Lung (tissue), 11 donors: ENCODE measurements at regions not wholly inside any gene's neighbourhood (a gene's known extent, or its start where the extent isn't known, plus 50 kb on each side); places are given as distances from the start of the nearest gene placed in this dataset.

ENCODE experiments used
- ATAC-seq: fragments of 200-7000 bp; cut with Tn5 transposase; one replicate; pipeline ENCODE4 v1.9.1; 2020; ENCODE audit warnings: moderate number of reproducible peaks; ENCODE audit not compliant: insufficient read depth, low FRiP score
- DNase-seq, 3 donors: peaks; one replicate each; pipeline ENCODE4 v3.0.0-alpha.2; 2013 to 2017
- H3K27ac ChIP-seq, 2 donors: one replicate each; pipeline ENCODE4 v1.5.1; 2013; ENCODE audit warnings: mild to moderate bottlenecking in 2 of 2, moderate library complexity in 2 of 2, control low read depth in 1 of 2, inconsistent platforms in 1 of 2, low read depth in 1 of 2, low read length in 1 of 2
- H3K27me3 ChIP-seq, 3 donors: one replicate each; pipeline ENCODE4 v1.5.1; 2013; ENCODE audit warnings: low read length in 2 of 3; ENCODE audit not compliant: control insufficient read depth in 3 of 3, insufficient read depth in 3 of 3
- H3K36me3 ChIP-seq, 4 donors: one replicate each; pipeline ENCODE4 v1.5.1; 2013; ENCODE audit warnings: low read length in 4 of 4, mild to moderate bottlenecking in 1 of 4, moderate library complexity in 1 of 4; ENCODE audit not compliant: control insufficient read depth in 4 of 4, insufficient read depth in 4 of 4
- H3K4me1 ChIP-seq, 5 donors: one replicate each; pipeline ENCODE4 v1.5.1; 2013; ENCODE audit warnings: low read length in 5 of 5, mild to moderate bottlenecking in 2 of 5, moderate library complexity in 1 of 5; ENCODE audit not compliant: control insufficient read depth in 5 of 5, insufficient read depth in 5 of 5
- H3K4me3 ChIP-seq: one replicate; pipeline ENCODE4 v1.5.1; 2013; ENCODE audit warnings: mild to moderate bottlenecking, control low read depth, moderate library complexity
- H3K9ac ChIP-seq, 2 donors: one replicate each; pipeline ENCODE4 v1.5.1; 2013; ENCODE audit warnings: low read length in 2 of 2, control low read depth in 1 of 2; ENCODE audit not compliant: insufficient read depth in 1 of 2
- H3K9me3 ChIP-seq, 4 donors: one replicate each; pipeline ENCODE4 v1.5.1; 2013; ENCODE audit warnings: low read length in 3 of 4, mild to moderate bottlenecking in 1 of 4, moderate library complexity in 1 of 4; ENCODE audit not compliant: control insufficient read depth in 4 of 4, insufficient read depth in 3 of 4
- WGBS, 2 donors: extraction: QIAGEN DNeasy Blood & Tissue Kit; methylation state at CpG; one replicate each; pipeline ENCODE4 v1.1.7; 2013; 5-methylcytosine and 5-hydroxymethylcytosine counted together
- TF ChIP-seq, protein P1 (sequence below): IDR thresholded peaks from 2 replicates; pipeline ENCODE4 v1.5.1; 2012; ENCODE audit warnings: mild to moderate bottlenecking; ENCODE audit errors: control extremely low read depth, extremely low read depth
- donor health status: control.
- donor health status: control.
- donor health status: Bipolar disorder and iron deficiency.
- donor health status: healthy.
- donor health status: DM: yes; HTN: yes; CAD: no.

DNA sequence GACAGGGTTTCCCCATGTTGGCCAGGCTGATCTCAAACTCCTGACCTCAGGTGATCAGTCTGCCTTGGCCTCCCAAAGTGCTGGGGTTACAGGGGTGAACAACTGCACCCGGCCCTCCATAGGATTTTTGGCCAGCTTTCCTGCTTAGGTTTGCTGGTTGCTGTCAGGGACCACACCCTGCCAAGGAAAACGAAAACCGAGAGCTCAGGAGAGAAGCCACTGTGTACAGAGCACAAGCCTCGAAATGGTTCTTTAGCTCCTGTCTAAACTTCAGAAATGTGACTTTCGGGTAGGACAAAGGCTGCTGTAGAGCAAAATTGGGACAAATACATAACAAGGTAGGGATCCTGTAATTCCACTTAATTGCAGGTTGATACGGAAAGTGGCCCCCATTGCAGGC, 146.3 kb upstream of the ATP6AP2 start:
- TF ChIP-seq, protein P1, sequence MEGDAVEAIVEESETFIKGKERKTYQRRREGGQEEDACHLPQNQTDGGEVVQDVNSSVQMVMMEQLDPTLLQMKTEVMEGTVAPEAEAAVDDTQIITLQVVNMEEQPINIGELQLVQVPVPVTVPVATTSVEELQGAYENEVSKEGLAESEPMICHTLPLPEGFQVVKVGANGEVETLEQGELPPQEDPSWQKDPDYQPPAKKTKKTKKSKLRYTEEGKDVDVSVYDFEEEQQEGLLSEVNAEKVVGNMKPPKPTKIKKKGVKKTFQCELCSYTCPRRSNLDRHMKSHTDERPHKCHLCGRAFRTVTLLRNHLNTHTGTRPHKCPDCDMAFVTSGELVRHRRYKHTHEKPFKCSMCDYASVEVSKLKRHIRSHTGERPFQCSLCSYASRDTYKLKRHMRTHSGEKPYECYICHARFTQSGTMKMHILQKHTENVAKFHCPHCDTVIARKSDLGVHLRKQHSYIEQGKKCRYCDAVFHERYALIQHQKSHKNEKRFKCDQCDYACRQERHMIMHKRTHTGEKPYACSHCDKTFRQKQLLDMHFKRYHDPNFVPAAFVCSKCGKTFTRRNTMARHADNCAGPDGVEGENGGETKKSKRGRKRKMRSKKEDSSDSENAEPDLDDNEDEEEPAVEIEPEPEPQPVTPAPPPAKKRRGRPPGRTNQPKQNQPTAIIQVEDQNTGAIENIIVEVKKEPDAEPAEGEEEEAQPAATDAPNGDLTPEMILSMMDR = no peak
- Histone ChIP-seq H3K9ac (no peak overlapping the region), H3K9me3 (peaks cover 0 to 6% (median 0%) of the 10 kb centered on the region in 4 donors), H3K4me1 (peaks cover 0 to 11% (median 2%) of the 10 kb centered on the region in 5 donors), H3K27ac (no peak overlapping the region), H3K36me3 (no peaks in the 10 kb centered on the region), H3K4me3 (no peak overlapping the region), H3K27me3 (peaks cover 0 to 10% (median 3%) of the 10 kb centered on the region in 3 donors)
- no peak for ATAC-seq
- DNase-seq = no peak
- WGBS, 2 donors = 75 to 77% methylated on average over 6 of the region's 6 CpGs

DNA sequence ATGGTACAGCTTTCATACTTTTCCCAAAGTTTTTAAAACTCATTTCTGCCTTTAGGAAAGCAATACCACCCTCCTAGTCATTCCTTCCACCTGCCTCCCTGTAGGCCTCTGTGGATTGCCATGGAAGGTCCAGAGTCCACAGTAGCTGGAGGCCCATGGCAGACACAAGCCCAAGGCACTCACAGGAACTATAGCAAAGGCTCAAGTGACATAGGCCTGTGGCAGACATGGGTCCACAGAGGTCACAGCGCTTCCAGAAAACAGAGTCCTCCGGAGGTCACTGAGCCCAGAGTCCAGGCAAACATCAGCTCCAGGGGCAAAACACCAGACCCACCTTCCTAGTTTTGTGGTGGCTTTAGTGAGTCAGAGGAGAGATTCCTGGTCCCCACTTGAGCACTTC, 147.6 kb upstream of the ATP6AP2 start:
- peaks cover 0 to 9% (median 3%) of the 10 kb centered on the region in 4 donors for H3K9me3 ChIP-seq
- TF ChIP-seq, protein P1 = no peak
- H3K27me3 ChIP-seq = peaks cover 0 to 8% (median 3%) of the 10 kb centered on the region in 3 donors
- 94% methylated on average over 2 of the region's 2 CpGs for WGBS, 2 donors
- no peak overlapping the region for H3K27ac ChIP-seq
- H3K4me3 ChIP-seq = no peak overlapping the region
- DNase-seq (no peak), ATAC-seq (no peak)
- peaks cover 0 to 11% (median 2%) of the 10 kb centered on the region in 5 donors for H3K4me1 ChIP-seq
- no peak overlapping the region for H3K9ac ChIP-seq
- no peaks in the 10 kb centered on the region for H3K36me3 ChIP-seq

DNA sequence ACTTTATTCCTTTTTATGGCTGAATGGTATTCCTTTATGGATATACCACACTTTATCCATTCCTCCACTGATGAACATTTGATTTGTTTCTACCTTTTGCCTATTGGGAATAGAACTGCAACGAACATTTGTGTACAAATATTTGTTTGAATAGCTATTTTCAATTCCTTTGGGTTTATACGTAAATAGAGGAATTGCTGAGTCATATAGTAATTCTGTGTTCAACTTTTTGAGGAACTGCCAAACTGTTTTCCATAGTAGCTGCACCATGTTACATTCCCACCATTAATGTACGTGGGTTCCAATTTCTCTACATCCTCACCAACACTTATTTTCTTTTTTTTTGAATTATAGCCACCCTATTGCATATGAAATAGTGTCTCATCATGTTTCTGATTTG, 156.5 kb upstream of the ATP6AP2 start:
- no peaks in the 10 kb centered on the region for H3K36me3 ChIP-seq
- H3K27me3 ChIP-seq = no peaks in the 10 kb centered on the region
- peaks cover 0 to 18% (median 6%) of the 10 kb centered on the region in 4 donors for H3K9me3 ChIP-seq
- DNase-seq (no peak), ATAC-seq (no peak)
- TF ChIP-seq, protein P1 = no peak
- H3K4me3 ChIP-seq = no peak overlapping the region
- WGBS, 2 donors = 63 to 68% methylated on average over 3 of the region's 3 CpGs
- no peak overlapping the region for H3K9ac ChIP-seq
- no peak overlapping the region for H3K27ac ChIP-seq
- peaks cover 0 to under 1% (median 0%) of the 10 kb centered on the region in 5 donors for H3K4me1 ChIP-seq

DNA sequence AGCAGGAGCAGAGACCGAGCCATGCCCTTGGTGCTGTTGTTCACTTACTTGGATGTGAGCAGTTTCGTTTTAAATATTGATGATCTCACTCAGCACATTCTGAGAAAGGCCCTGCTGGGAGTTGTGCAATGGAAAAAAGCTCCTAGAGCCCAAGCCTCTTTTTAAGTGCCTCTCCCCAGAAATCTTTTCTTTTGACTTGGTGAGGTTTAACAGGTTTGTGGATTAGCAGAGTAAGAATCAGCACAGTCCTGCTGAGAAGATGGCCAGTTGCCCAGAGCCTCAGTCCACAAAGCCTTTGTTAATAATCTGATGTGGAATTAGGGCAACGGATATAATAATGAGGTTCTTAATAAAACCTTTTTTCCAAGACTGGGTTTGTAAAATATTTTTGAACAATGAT, 157.5 kb upstream of the ATP6AP2 start:
- Histone ChIP-seq H3K27ac (no peak overlapping the region), H3K4me3 (no peak overlapping the region), H3K27me3 (no peaks in the 10 kb centered on the region), H3K9ac (no peak overlapping the region), H3K9me3 (peaks cover 0 to 12% (median 5%) of the 10 kb centered on the region in 4 donors), H3K36me3 (no peaks in the 10 kb centered on the region), H3K4me1 (peaks cover 0 to 1% (median 0%) of the 10 kb centered on the region in 5 donors)
- peak in 1 of 3 donors; percentile 37 for DNase-seq
- no peak for ATAC-seq
- TF ChIP-seq, protein P1 = no peak
- 66 to 69% methylated on average over 3 of the region's 3 CpGs for WGBS, 2 donors
